GM23248 (cell line): ENCODE measurements at regions not wholly inside any gene's neighbourhood (a gene's known extent, or its start where the extent isn't known, plus 50 kb on each side); places are given as distances from the start of the nearest gene placed in this dataset. TPM values are rescaled to one million over a fixed set of nuclear protein-coding genes. Genes with fewer than 3 reads are reported as not detected.

Experiments
- DNase-seq: peaks from one replicate; pipeline ENCODE4 v3.0.0-alpha.2; 2015
- H2AFZ ChIP-seq: fragments of 200-600 bp; sonication (generic); 2 replicates; pipeline ENCODE4 v1.6.1; 2016; ENCODE audit warnings: antibody characterized with exemption
- H3F3A ChIP-seq: fragments of 200-600 bp; sonication (generic); 2 replicates; pipeline ENCODE4 v1.6.1; 2016; ENCODE audit warnings: mild to moderate bottlenecking, antibody characterized with exemption, mixed run types; ENCODE audit not compliant: insufficient read depth
- H3K27ac ChIP-seq: fragments of 200-600 bp; sonication (generic); 2 replicates; pipeline ENCODE4 v1.5.1; 2016; ENCODE audit warnings: mild to moderate bottlenecking
- H3K27me3 ChIP-seq: fragments of 200-600 bp; sonication (generic); replicated peaks from 2 replicates; pipeline ENCODE4 v1.6.1; 2016; ENCODE audit warnings: mild to moderate bottlenecking; ENCODE audit not compliant: insufficient read depth
- H3K36me3 ChIP-seq: fragments of 200-600 bp; sonication (generic); 2 replicates; pipeline ENCODE4 v1.6.1; 2016; ENCODE audit warnings: low read depth, mild to moderate bottlenecking
- H3K4me1 ChIP-seq: fragments of 200-600 bp; sonication (generic); 2 replicates; pipeline ENCODE4 v1.6.1; 2016; ENCODE audit warnings: mild to moderate bottlenecking; ENCODE audit not compliant: insufficient read depth
- H3K4me2 ChIP-seq: fragments of 200-600 bp; sonication (generic); one replicate; pipeline ENCODE4 v1.6.1; 2016; ENCODE audit warnings: mild to moderate bottlenecking; ENCODE audit not compliant: unreplicated experiment
- H3K4me3 ChIP-seq: fragments of 200-600 bp; sonication (generic); 2 replicates; pipeline ENCODE4 v1.5.1; 2016; ENCODE audit warnings: mild to moderate bottlenecking
- H3K79me2 ChIP-seq: fragments of 200-600 bp; sonication (generic); 2 replicates; pipeline ENCODE4 v1.6.1; 2016; ENCODE audit warnings: mild to moderate bottlenecking; ENCODE audit not compliant: insufficient read depth
- H3K9ac ChIP-seq: fragments of 200-600 bp; sonication (generic); 2 replicates; pipeline ENCODE4 v1.6.1; 2016; ENCODE audit warnings: mild to moderate bottlenecking
- H3K9me2 ChIP-seq: fragments of 200-600 bp; sonication (generic); 2 replicates; pipeline ENCODE4 v1.6.1; 2016; ENCODE audit warnings: mixed run types, mild to moderate bottlenecking, moderate library complexity; ENCODE audit not compliant: insufficient read depth
- H3K9me3 ChIP-seq: fragments of 200-600 bp; sonication (generic); one replicate; pipeline ENCODE4 v1.6.1; 2017; ENCODE audit warnings: low read depth
- H4K20me1 ChIP-seq: fragments of 200-600 bp; sonication (generic); 2 replicates; pipeline ENCODE4 v1.6.0; 2016; ENCODE audit not compliant: insufficient read depth
- EZH2 ChIP-seq: fragments of 200-600 bp; sonication (generic); IDR thresholded peaks from 2 replicates; pipeline ENCODE4 v1.6.1; 2018; ENCODE audit warnings: antibody characterized with exemption, mild to moderate bottlenecking; ENCODE audit not compliant: insufficient read depth, poor library complexity, severe bottlenecking
- EZH2phosphoT487 ChIP-seq: fragments of 200-600 bp; sonication (generic); IDR thresholded peaks from 2 replicates; pipeline ENCODE4 v1.6.1; 2018; ENCODE audit warnings: antibody characterized with exemption, moderate library complexity, mild to moderate bottlenecking, low read depth; ENCODE audit not compliant: insufficient read depth
- WGBS, 2 experiments: methylation state at CpG; one replicate each; pipeline ENCODE4 v1.1.6; 2015 to 2017; ENCODE audit warnings: low lambda C conversion rate in 2 of 2, low coverage in 1 of 2; ENCODE audit errors: missing lambda C conversion rate in 2 of 2; 5-methylcytosine and 5-hydroxymethylcytosine counted together
- in situ Hi-C: fragments of 300-500 bp; cut with MboI; formaldehyde crosslinking; loops from 2 replicates; pipeline ENCODE4 v1.15.0; 2020
- microRNA-seq: library from miRNA; unstranded; fragments of <30 nt; microRNA quantifications from one replicate; pipeline ENCODE4, GENCODE V29; 2016; ENCODE audit warnings: borderline number of aligned reads
- small RNA-seq: library from RNA; depleted of rRNA; stranded (forward); fragments of <200 nt; gene quantifications from one replicate; pipeline ENCODE3, GENCODE V24; 2014; ENCODE audit warnings: low read depth, low replicate concordance

- H2AFZ ChIP-seq: no peak overlapping the region
- H3K9me3 ChIP-seq: no peaks in the 10 kb centered on the region
- H4K20me1 ChIP-seq: no peaks in the 10 kb centered on the region
- H3K4me3 ChIP-seq: no peak overlapping the region
- no peak for DNase-seq
- WGBS, 2 experiments: 20 to 25% methylated on average over 8 to 9 of the region's 9 CpGs
- H3K79me2 ChIP-seq: no peaks in the 10 kb centered on the region
- no peak overlapping the region for H3K9ac ChIP-seq
- TF ChIP-seq EZH2 (no peak), EZH2phosphoT487 (no peak)
- H3K9me2 ChIP-seq: no peaks in the 10 kb centered on the region
- H3K4me2 ChIP-seq: no peak overlapping the region
- no peaks in the 10 kb centered on the region for H3K4me1 ChIP-seq
- H3K36me3 ChIP-seq: no peaks in the 10 kb centered on the region
- no peak overlapping the region for H3K27ac ChIP-seq
- no peaks in the 10 kb centered on the region for H3K27me3 ChIP-seq
- H3F3A ChIP-seq: no peaks in the 10 kb centered on the region
- in situ Hi-C loops: no loop called here
Observed at GRCh38 chr9:90559075-90560073, 83.2 kb downstream of the DIRAS2 start.

Small RNA genes lying in the stretch of these regions (microRNA-seq; reads per million reads assigned to microRNA genes)
- gene MIR4290: not detected

Small RNA genes lying in the stretch of these regions (small RNA-seq; reads per million reads assigned to genes)
- gene AL161629.2: not detected
- not detected for gene MIR4290
